Natural killer cell (primary cell): ENCODE measurements at regions not wholly inside any gene's neighbourhood (a gene's known extent, or its start where the extent isn't known, plus 50 kb on each side); places are given as distances from the start of the nearest gene placed in this dataset.

ENCODE experiments used
- ATAC-seq, 3 donors: fragments of 150-1000 bp in 2 of 3; fragments of 200-7000 bp in 1 of 3; cut with Tn5 transposase; 1 replicate in 1 of 3; 2 replicates in 2 of 3; pipeline ENCODE4 v1.10.0; 2021; ENCODE audit warnings: mild to moderate bottlenecking in 2 of 3, moderate library complexity in 2 of 3
- DNase-seq, 2 donors: peaks; one replicate each; pipeline versions ENCODE4 v3.0.0 to v3.0.0-alpha.2; 2013 to 2021; ENCODE audit warnings: mixed read lengths in 1 of 2
- H3K27ac ChIP-seq: one replicate; pipeline ENCODE4 v1.5.1; 2013; ENCODE audit warnings: mild to moderate bottlenecking, low read length
- H3K27me3 ChIP-seq: one replicate; pipeline ENCODE4 v1.6.1; 2013; ENCODE audit warnings: low read length; ENCODE audit not compliant: control insufficient read depth, insufficient read depth
- H3K36me3 ChIP-seq: one replicate; pipeline ENCODE4 v1.6.1; 2013; ENCODE audit warnings: low read length; ENCODE audit not compliant: control insufficient read depth, insufficient read depth
- H3K4me1 ChIP-seq: one replicate; pipeline ENCODE4 v1.6.1; 2013; ENCODE audit warnings: low read length; ENCODE audit not compliant: control insufficient read depth, insufficient read depth
- H3K4me3 ChIP-seq: one replicate; pipeline ENCODE4 v1.5.1; 2013; ENCODE audit warnings: low read length
- H3K9me3 ChIP-seq: one replicate; pipeline ENCODE4 v1.6.1; 2013; ENCODE audit warnings: low read length; ENCODE audit not compliant: control insufficient read depth, insufficient read depth
- H3K27ac Mint-ChIP-seq, 2 donors: one replicate each; pipeline ENCODE4 v1.8.0; 2022; ENCODE audit warnings: mild to moderate bottlenecking in 2 of 2, mixed read lengths in 2 of 2, moderate library complexity in 1 of 2
- H3K27me3 Mint-ChIP-seq, 2 donors: one replicate each; pipeline ENCODE4 v1.8.0; 2022; ENCODE audit warnings: low read depth in 2 of 2, mixed read lengths in 2 of 2
- H3K36me3 Mint-ChIP-seq: one replicate; pipeline ENCODE4 v1.8.0; 2022; ENCODE audit warnings: mixed read lengths
- H3K4me1 Mint-ChIP-seq, 2 donors: one replicate each; pipeline ENCODE4 v1.8.0; 2022; ENCODE audit warnings: mixed read lengths in 2 of 2
- H3K4me3 Mint-ChIP-seq: one replicate; pipeline ENCODE4 v1.8.0; 2022; ENCODE audit warnings: mild to moderate bottlenecking, moderate library complexity, mixed read lengths
- H3K9me3 Mint-ChIP-seq, 2 donors: one replicate each; pipeline ENCODE4 v1.8.0; 2022; ENCODE audit warnings: mixed read lengths in 2 of 2
- CTCF ChIP-seq: fragments of 200-600 bp; IDR thresholded peaks from one replicate; pipeline ENCODE4 v1.8.0; 2022; ENCODE audit warnings: antibody characterized with exemption
- WGBS: methylation state at CpG from one replicate; pipeline ENCODE4 v1.1.7; 2013; ENCODE audit warnings: missing lambda C conversion rate; ENCODE audit not compliant: insufficient coverage; 5-methylcytosine and 5-hydroxymethylcytosine counted together
- intact Hi-C: fragments of 100-400 bp; cut with micrococcal nuclease; formaldehyde crosslinking; loops from one replicate; pipeline ENCODE4 v1.14.2; 2022

GRCh38 chr10:85060944-85061343 is 732.6 kb downstream of the CCSER2 start:
- H3K36me3 ChIP-seq, result no peaks in the 10 kb centered on the region
- no peaks in the 10 kb centered on the region for H3K4me1 Mint-ChIP-seq
- no peak overlapping the region for H3K27ac Mint-ChIP-seq

GRCh38 chr10:85061401-85061800 is 733.0 kb downstream of the CCSER2 start:
- no peaks in the 10 kb centered on the region for H3K27me3 ChIP-seq
- H3K4me3 ChIP-seq, result no peak overlapping the region
- Mint-ChIP-seq H3K4me1 (no peaks in the 10 kb centered on the region), H3K27me3 (no peaks in the 10 kb centered on the region), H3K9me3 (peaks cover 24 to 34% of the 10 kb centered on the region in 2 donors), H3K27ac (no peak overlapping the region), H3K4me3 (no peak overlapping the region), H3K36me3 (peaks cover 7% of the 10 kb centered on the region)
- DNase-seq (no peak), ATAC-seq (no peak)
- no peak overlapping the region for H3K27ac ChIP-seq
- H3K36me3 ChIP-seq, result no peaks in the 10 kb centered on the region
- intact Hi-C loops, result no loop called here
- whole genome bisulfite sequencing, result 70% methylated on average over 2 of the region's 2 CpGs
- H3K4me1 ChIP-seq, result no peaks in the 10 kb centered on the region
- peaks cover 9% of the 10 kb centered on the region for H3K9me3 ChIP-seq
- TF ChIP-seq CTCF, result no peak

More at GRCh38 chr10:85060944-85061343, 732.6 kb downstream of the CCSER2 start:
- H3K9me3 ChIP-seq, result peaks cover 14% of the 10 kb centered on the region
- no peak overlapping the region for H3K4me3 ChIP-seq
- peaks cover 22 to 37% of the 10 kb centered on the region in 2 donors for H3K9me3 Mint-ChIP-seq
- DNase-seq, result no peak
- no peaks in the 10 kb centered on the region for H3K27me3 Mint-ChIP-seq
- intact Hi-C loops, result no loop called here
- peaks cover 9% of the 10 kb centered on the region for H3K36me3 Mint-ChIP-seq
- WGBS, result 67% methylated on average over 2 of the region's 2 CpGs
- no peak overlapping the region for H3K27ac ChIP-seq
- ATAC-seq, result no peak
- no peaks in the 10 kb centered on the region for H3K27me3 ChIP-seq
- no peak overlapping the region for H3K4me3 Mint-ChIP-seq
- H3K4me1 ChIP-seq, result no peaks in the 10 kb centered on the region
- TF ChIP-seq CTCF, result no peak

- TF ChIP-seq CTCF, result no peak
Observed at GRCh38 chr10:85067955-85068354, 739.6 kb downstream of the CCSER2 start.

DNA sequence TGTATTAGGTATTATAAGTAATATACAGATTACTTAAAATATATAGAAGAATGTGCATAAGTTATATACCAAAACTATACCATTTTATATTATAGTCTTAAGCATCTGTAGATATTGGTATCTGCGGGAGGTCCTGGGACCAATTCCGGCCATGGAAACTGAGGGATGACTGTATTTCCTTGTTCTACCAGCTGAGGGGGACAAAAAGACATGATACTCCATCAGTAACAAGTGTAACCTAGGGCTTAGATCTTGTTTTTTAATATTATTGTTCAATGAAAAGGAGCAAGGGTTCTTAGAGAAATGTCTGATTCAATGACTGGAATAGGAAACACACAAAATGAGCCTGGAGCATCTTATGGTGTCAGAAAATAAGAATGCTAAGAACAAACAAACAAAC is 752.5 kb downstream of the CCSER2 start:
- no peak overlapping the region for H3K4me3 Mint-ChIP-seq

More at GRCh38 chr10:85067955-85068354, 739.6 kb downstream of the CCSER2 start:
- no peaks in the 10 kb centered on the region for H3K36me3 Mint-ChIP-seq
- intact Hi-C loops, result no loop called here
- H3K4me1 ChIP-seq, result no peaks in the 10 kb centered on the region
- H3K27ac Mint-ChIP-seq, result no peak overlapping the region
- no peaks in the 10 kb centered on the region for H3K36me3 ChIP-seq
- H3K27me3 Mint-ChIP-seq, result no peaks in the 10 kb centered on the region
- no peak overlapping the region for H3K27ac ChIP-seq
- H3K27me3 ChIP-seq, result no peaks in the 10 kb centered on the region
- no peaks in the 10 kb centered on the region for H3K9me3 ChIP-seq
- DNase-seq (no peak), ATAC-seq (no peak)
- H3K4me1 Mint-ChIP-seq, result no peaks in the 10 kb centered on the region
- no peak overlapping the region for H3K4me3 ChIP-seq
- H3K9me3 Mint-ChIP-seq, result peaks cover 20 to 26% of the 10 kb centered on the region in 2 donors
- H3K4me3 Mint-ChIP-seq, result no peak overlapping the region
- WGBS, result no CpG with 5 or more reads among the region's 1 CpG

More for the DNA sequence above, 752.5 kb downstream of the CCSER2 start:
- 61% methylated on average over 2 of the region's 2 CpGs for WGBS
- Mint-ChIP-seq H3K27me3 (no peaks in the 10 kb centered on the region), H3K27ac (no peak overlapping the region), H3K36me3 (no peaks in the 10 kb centered on the region), H3K9me3 (peaks cover 13 to 14% of the 10 kb centered on the region in 2 donors), H3K4me1 (no peaks in the 10 kb centered on the region)
- no peak overlapping the region for H3K4me3 ChIP-seq
- intact Hi-C loops, result no loop called here
- no peak for TF ChIP-seq CTCF
- no peaks in the 10 kb centered on the region for H3K36me3 ChIP-seq
- H3K27me3 ChIP-seq, result no peaks in the 10 kb centered on the region
- no peaks in the 10 kb centered on the region for H3K4me1 ChIP-seq
- H3K9me3 ChIP-seq, result no peaks in the 10 kb centered on the region
- H3K27ac ChIP-seq, result no peak overlapping the region
- DNase-seq (no peak), ATAC-seq (no peak)
